B cell (primary cell): ENCODE measurements at regions not wholly inside any gene's neighbourhood (a gene's known extent, or its start where the extent isn't known, plus 50 kb on each side); places are given as distances from the start of the nearest gene placed in this dataset.

Source experiments
- ATAC-seq: fragments of 200-7000 bp; cut with Tn5 transposase; one replicate; pipeline ENCODE4 v1.10.0; 2021; ENCODE audit warnings: low read depth, mild to moderate bottlenecking, moderate number of reproducible peaks, moderate library complexity
- CTCF ChIA-PET: fragments of 350-600 bp; sonication (Branson Sonifier 250); formaldehyde crosslinking; loops from one replicate; lab custom pipeline; 2021; ENCODE audit warnings: antibody characterized with exemption, inconsistent platforms; lab: Charles Lee
- POLR2A ChIA-PET: fragments of 350-600 bp; sonication (Branson Sonifier 250); formaldehyde crosslinking; loops from one replicate; lab custom pipeline; 2021; ENCODE audit warnings: antibody characterized with exemption; lab: Charles Lee
- DNase-seq: peaks from one replicate; pipeline ENCODE4 v3.0.0; 2013
- H2AFZ ChIP-seq: 2 replicates; pipeline ENCODE4 v1.6.1; 2012; ENCODE audit warnings: mild to moderate bottlenecking, low read depth, low read length; ENCODE audit not compliant: insufficient read depth, poor library complexity, severe bottlenecking
- H3K27ac ChIP-seq, 2 donors: 1 replicate in 1 of 2; 2 replicates in 1 of 2; pipeline ENCODE4 v1.5.1; 2012 to 2013; ENCODE audit warnings: low read length in 2 of 2, mild to moderate bottlenecking in 2 of 2, moderate library complexity in 1 of 2
- H3K27me3 ChIP-seq, 4 experiments: fragments of 200-600 bp in 1 of 4; sonication (generic) in 1 of 4; replicated peaks in 1 of 4; 1 replicate in 2 of 4; 2 replicates in 2 of 4; pipeline versions ENCODE4 v1.6.1 to v1.7.0; 2013 to 2016; ENCODE audit warnings: low read length in 3 of 4, mild to moderate bottlenecking in 2 of 4, mixed read lengths in 1 of 4, moderate library complexity in 1 of 4; ENCODE audit not compliant: insufficient read depth in 4 of 4, control insufficient read depth in 3 of 4; ENCODE audit errors: control extremely low read depth in 1 of 4
- H3K36me3 ChIP-seq, 2 experiments: replicated peaks in 1 of 2; 1 replicate in 1 of 2; 2 replicates in 1 of 2; pipeline versions ENCODE4 v1.6.1 to v1.7.1; 2013; ENCODE audit warnings: low read length in 1 of 2; ENCODE audit not compliant: insufficient read depth in 2 of 2, control insufficient read depth in 1 of 2; ENCODE audit errors: control extremely low read depth in 1 of 2, extremely low read depth in 1 of 2
- H3K4me1 ChIP-seq, 2 donors: fragments of 200-600 bp in 1 of 2; sonication (generic) in 1 of 2; 1 replicate in 1 of 2; 2 replicates in 1 of 2; pipeline versions ENCODE4 v1.5.1 to v1.6.1; 2013 to 2017; ENCODE audit warnings: low read length in 2 of 2; ENCODE audit not compliant: control insufficient read depth in 2 of 2, insufficient read depth in 2 of 2
- H3K4me2 ChIP-seq: replicated peaks from 2 replicates; pipeline ENCODE3; 2012; ENCODE audit warnings: mild to moderate bottlenecking, low read depth, low read length; ENCODE audit not compliant: poor library complexity, severe bottlenecking
- H3K4me3 ChIP-seq, 5 experiments: fragments of 200-600 bp in 1 of 5; sonication (generic) in 1 of 5; 1 replicate in 3 of 5; 2 replicates in 2 of 5; pipeline versions ENCODE4 v1.5.1 to v1.7.0; 2011 to 2016; ENCODE audit warnings: low read length in 4 of 5, mild to moderate bottlenecking in 4 of 5, low read depth in 2 of 5, control low read depth in 1 of 5, moderate library complexity in 1 of 5; ENCODE audit not compliant: insufficient read depth in 1 of 5; ENCODE audit errors: control extremely low read depth in 1 of 5, extremely low read depth in 1 of 5
- H3K79me2 ChIP-seq: fragments of 200-600 bp; sonication (generic); one replicate; pipeline ENCODE4 v1.6.0; 2016; ENCODE audit warnings: low read length; ENCODE audit not compliant: control insufficient read depth, insufficient read depth
- H3K9ac ChIP-seq: fragments of 200-600 bp; sonication (generic); 2 replicates; pipeline ENCODE4 v1.6.1; 2017; ENCODE audit warnings: mild to moderate bottlenecking, low read length, moderate library complexity
- H3K9me3 ChIP-seq, 3 donors: one replicate each; pipeline versions ENCODE4 v1.6.1 to v1.7.1; 2013; ENCODE audit warnings: low read length in 2 of 3; ENCODE audit not compliant: control insufficient read depth in 2 of 3, insufficient read depth in 1 of 3; ENCODE audit errors: control extremely low read depth in 1 of 3
- H4K20me1 ChIP-seq: 2 replicates; pipeline ENCODE4 v1.6.0; 2012; ENCODE audit warnings: mild to moderate bottlenecking, low read length; ENCODE audit not compliant: insufficient read depth, control insufficient read depth, poor library complexity, severe bottlenecking
- H3K27ac Mint-ChIP-seq: one replicate; pipeline ENCODE4 v1.8.0; 2021; ENCODE audit warnings: mixed read lengths
- H3K27me3 Mint-ChIP-seq: one replicate; pipeline ENCODE4 v1.8.0; 2021; ENCODE audit warnings: mixed read lengths
- H3K4me1 Mint-ChIP-seq: one replicate; pipeline ENCODE4 v1.8.0; 2021; ENCODE audit warnings: mixed read lengths
- H3K4me3 Mint-ChIP-seq: one replicate; pipeline ENCODE4 v1.8.0; 2021; ENCODE audit warnings: mixed read lengths
- H3K9me3 Mint-ChIP-seq: one replicate; pipeline ENCODE4 v1.8.0; 2022; ENCODE audit warnings: mixed read lengths; ENCODE audit not compliant: insufficient read depth
- EZH2 ChIP-seq: IDR thresholded peaks from 2 replicates; pipeline ENCODE4 v1.6.1; 2012; ENCODE audit warnings: borderline replicate concordance, low read depth, mild to moderate bottlenecking, moderate library complexity, low read length; ENCODE audit not compliant: insufficient read depth, poor library complexity, severe bottlenecking
- WGBS: methylation state at CpG from one replicate; pipeline ENCODE4 v1.1.5; 2013; ENCODE audit warnings: missing lambda C conversion rate; ENCODE audit not compliant: insufficient coverage; 5-methylcytosine and 5-hydroxymethylcytosine counted together
- intact Hi-C: fragments of 100-400 bp; cut with micrococcal nuclease; formaldehyde crosslinking; loops from one replicate; pipeline ENCODE4 v1.10.0; 2022
- TF ChIP-seq, protein P1 (sequence below): fragments of 200-600 bp; IDR thresholded peaks from one replicate; pipeline ENCODE4 v1.8.0; 2022; ENCODE audit warnings: antibody characterized with exemption, mild to moderate bottlenecking

DNA sequence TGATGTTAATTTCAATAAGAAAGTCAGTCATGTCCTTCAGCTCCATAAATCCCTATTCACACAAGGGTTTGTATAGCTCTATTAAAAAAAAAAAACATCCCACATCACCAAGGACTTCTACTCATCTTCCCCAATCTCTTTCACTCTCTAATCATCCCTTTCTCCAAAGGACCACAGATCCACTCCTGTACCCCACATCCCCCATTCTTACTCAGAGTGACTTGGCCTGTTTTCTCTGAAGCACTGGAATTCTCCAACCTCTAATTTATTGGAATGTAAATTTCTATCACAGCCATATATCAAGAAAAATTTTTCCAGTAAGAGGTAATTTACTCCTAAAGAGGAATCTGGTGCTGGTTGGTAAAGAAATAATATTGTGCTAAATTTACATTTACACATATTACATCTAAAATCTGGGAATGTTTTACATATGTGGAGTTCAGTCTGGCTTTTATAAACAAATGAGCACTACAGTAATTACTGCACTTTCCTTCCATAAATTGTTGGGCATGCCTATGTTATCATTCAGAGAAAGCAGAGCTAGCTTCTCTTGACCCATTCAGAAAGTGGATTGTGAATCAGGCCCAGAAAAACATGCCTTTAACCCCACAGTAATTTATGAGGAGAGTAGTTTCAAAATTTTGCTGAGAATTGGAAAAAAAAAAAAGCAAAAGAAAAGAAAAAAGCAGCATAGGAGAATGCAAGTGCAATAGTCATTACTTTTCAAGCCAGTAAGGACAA lies 399.5 kb upstream of the TNC start:
- no peaks in the 10 kb centered on the region for H3K36me3 ChIP-seq
- H2AFZ ChIP-seq, result no peak overlapping the region
- ChIA-PET CTCF (no interaction called here), POLR2A (no interaction called here)
- no peaks in the 10 kb centered on the region for H3K9me3 ChIP-seq
- intact Hi-C loops, result no loop called here
- ATAC-seq (no peak), DNase-seq (no peak)
- TF ChIP-seq, protein P1, sequence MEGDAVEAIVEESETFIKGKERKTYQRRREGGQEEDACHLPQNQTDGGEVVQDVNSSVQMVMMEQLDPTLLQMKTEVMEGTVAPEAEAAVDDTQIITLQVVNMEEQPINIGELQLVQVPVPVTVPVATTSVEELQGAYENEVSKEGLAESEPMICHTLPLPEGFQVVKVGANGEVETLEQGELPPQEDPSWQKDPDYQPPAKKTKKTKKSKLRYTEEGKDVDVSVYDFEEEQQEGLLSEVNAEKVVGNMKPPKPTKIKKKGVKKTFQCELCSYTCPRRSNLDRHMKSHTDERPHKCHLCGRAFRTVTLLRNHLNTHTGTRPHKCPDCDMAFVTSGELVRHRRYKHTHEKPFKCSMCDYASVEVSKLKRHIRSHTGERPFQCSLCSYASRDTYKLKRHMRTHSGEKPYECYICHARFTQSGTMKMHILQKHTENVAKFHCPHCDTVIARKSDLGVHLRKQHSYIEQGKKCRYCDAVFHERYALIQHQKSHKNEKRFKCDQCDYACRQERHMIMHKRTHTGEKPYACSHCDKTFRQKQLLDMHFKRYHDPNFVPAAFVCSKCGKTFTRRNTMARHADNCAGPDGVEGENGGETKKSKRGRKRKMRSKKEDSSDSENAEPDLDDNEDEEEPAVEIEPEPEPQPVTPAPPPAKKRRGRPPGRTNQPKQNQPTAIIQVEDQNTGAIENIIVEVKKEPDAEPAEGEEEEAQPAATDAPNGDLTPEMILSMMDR, result no peak
- no peak for TF ChIP-seq EZH2
- Mint-ChIP-seq H3K4me3 (no peak overlapping the region), H3K27me3 (peaks cover 10% of the 10 kb centered on the region), H3K27ac (no peak overlapping the region), H3K9me3 (no peaks in the 10 kb centered on the region), H3K4me1 (no peaks in the 10 kb centered on the region)
- no peak overlapping the region for H3K4me3 ChIP-seq
- H3K27ac ChIP-seq, result no peak overlapping the region
- H4K20me1 ChIP-seq, result no peaks in the 10 kb centered on the region
- no peak overlapping the region for H3K4me2 ChIP-seq
- no peak overlapping the region for H3K9ac ChIP-seq
- H3K79me2 ChIP-seq, result no peaks in the 10 kb centered on the region
- H3K4me1 ChIP-seq, result no peaks in the 10 kb centered on the region
- H3K27me3 ChIP-seq, result no peaks in the 10 kb centered on the region

- 82% methylated on average over 2 of the region's 3 CpGs for WGBS
These were observed 402.7 kb upstream of the TNC start for GRCh38 chr9:115520646-115521045.

More at GRCh38 chr9:115520646-115521045, 402.7 kb upstream of the TNC start:
- Histone ChIP-seq H2AFZ (no peak overlapping the region), H3K36me3 (no peaks in the 10 kb centered on the region), H3K79me2 (no peaks in the 10 kb centered on the region), H3K27me3 (no peaks in the 10 kb centered on the region), H3K27ac (no peak overlapping the region), H3K4me2 (no peak overlapping the region), H3K9ac (no peak overlapping the region), H4K20me1 (no peaks in the 10 kb centered on the region), H3K4me3 (no peak overlapping the region), H3K4me1 (no peaks in the 10 kb centered on the region), H3K9me3 (no peaks in the 10 kb centered on the region)
- intact Hi-C loops, result no loop called here
- ChIA-PET CTCF (no interaction called here), POLR2A (no interaction called here)
- Mint-ChIP-seq H3K9me3 (no peaks in the 10 kb centered on the region), H3K4me1 (no peaks in the 10 kb centered on the region), H3K4me3 (no peak overlapping the region), H3K27me3 (peaks cover 11% of the 10 kb centered on the region), H3K27ac (no peak overlapping the region)
- no peak for ATAC-seq
- DNase-seq, result no peak
- TF ChIP-seq EZH2, result no peak
- TF ChIP-seq, protein P1, result no peak
